HG02588 (cell line): ENCODE measurements at regions not wholly inside any gene's neighbourhood (a gene's known extent, or its start where the extent isn't known, plus 50 kb on each side); places are given as distances from the start of the nearest gene placed in this dataset.

Experiments used
- ATAC-seq: cut with Tn5 transposase; IDR thresholded peaks from one replicate; pipeline ENCODE4 v1.9.1; 2021; ENCODE audit warnings: mild to moderate bottlenecking, moderate library complexity; ENCODE audit not compliant: unreplicated experiment

GRCh38 chr4:31051565-31051964 is 331.4 kb downstream of the PCDH7 start:
- no peak for ATAC-seq

DNA sequence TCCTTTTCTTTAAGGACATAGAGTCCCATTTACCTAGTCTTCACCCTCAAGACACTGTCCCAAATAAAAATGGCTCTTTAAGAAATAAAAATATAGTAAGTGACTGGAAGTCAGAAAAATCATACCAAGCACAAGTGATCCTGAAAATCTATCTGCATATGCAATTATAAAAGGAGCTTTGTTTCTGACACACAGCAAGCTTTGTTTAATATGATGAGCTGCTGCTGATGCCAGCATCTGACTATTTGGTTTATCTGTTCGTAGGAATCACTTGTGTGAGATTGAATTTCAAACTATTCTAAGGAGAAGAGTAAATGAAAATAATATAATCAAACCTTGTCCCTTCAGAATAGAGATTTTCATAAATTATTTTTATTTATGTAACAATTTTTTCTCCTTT is 332.4 kb downstream of the PCDH7 start:
- ATAC-seq, result no peak

DNA sequence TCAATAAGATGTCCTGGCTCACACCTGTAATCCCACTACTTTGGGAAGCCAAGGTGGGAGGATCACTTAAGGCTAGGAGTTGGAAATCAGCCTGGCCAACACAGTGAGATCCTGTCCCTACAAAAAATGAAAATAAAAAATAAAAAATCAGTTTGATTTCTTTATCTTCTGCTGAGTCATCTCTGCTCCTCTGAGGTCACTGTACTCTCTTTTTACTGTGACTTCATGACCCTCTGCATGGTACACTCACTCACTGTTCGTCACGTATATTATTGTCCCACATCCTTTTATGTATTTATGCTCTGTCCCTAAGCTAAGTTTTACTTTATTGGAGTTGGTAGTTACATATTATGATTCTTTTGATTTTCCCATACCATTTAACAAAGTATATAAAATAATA is 333.3 kb downstream of the PCDH7 start:
- no peak for ATAC-seq

DNA sequence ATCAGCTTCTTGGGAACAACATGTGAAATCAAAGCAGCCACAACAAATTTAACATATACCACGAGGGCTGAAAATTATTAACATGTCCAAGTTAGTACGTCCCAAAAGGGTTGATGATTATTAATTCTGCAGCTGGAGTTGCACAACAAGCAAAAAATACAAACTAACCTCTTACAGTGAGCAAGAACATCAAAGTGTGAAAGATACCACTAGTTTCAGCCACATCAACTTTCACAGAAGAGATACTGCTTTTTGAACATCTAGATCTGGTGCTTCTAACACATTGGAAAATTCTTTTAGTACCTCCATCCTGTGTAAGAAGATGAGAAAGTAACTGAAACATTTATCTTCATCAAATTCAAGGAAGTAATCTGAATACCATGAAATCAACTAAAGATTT is 334.1 kb downstream of the PCDH7 start:
- no peak for ATAC-seq

DNA sequence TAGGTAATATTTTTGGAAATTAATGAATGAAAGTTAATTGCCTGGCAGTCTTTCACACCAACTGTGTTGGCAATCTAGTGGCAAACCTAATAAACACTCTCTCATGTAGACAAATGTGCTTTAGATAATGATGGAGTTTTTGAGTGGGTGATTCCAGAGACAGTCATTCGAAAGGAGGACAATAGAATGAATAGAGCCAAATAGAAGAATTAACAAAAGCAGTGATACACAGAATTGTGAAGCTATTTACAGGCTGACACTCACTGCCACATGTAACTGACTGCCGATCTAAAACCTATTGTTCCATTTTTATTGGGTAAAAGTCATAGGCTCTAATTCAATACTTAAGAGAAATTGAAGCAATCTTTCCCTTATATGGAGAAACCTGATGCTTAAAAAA is 338.5 kb downstream of the PCDH7 start:
- ATAC-seq, result no peak

DNA sequence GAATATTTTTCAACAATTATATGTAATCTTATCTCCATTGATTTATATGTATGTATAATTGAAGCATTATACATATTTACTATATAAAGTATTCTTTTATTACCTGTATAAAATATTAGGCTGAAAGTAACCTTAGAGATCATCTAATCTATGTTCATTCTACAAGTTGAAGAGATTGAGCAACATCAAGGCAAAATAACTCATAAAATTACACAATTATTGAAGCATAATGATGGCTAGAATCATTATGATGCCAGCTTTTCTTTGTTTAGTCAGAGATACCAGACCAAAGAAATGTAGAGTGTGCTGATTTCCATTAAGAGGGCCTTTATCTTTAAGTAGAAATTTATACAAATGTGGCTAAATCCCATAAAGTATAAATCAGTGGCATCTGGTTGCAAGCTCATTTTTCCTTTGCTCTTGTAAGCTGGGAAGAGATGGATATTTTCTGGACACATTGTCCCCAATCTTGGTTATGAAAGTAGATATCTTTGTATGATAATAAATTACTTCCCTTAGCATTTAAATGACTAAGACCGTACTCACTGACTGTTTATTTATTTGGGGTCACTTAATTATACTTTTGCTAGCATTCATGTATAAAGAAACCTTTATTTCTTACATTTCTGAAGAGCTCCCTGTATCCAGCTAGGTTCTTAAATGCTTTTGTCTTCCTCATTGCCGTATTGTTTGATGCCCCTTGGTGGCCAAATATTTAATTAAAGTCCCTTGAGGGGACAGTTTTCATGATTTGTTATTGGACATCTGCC is 339.8 kb downstream of the PCDH7 start:
- ATAC-seq, result no peak

DNA sequence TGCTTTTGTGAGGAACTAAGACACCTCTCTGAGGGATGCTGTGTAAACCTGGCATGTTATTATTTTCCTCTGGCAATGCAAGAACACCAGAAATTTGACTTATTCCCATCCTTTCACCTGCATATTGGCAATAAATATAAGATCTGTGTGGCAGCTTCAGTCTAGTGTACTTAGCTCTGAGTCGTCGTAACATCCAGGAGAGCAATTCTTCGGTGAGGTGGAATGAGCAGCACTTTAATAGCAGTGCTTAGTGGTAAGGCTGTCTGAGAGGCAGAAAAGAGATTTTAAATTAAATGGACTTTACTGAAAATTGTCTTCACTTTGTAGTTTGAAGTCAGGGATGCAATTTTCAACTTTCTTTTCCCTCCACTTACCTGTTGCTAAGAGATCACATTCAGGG is 344.9 kb downstream of the PCDH7 start:
- no peak for ATAC-seq

GRCh38 chr4:31068257-31069075 is 348.3 kb downstream of the PCDH7 start:
- no peak for ATAC-seq

GRCh38 chr4:31069151-31069550 is 349.0 kb downstream of the PCDH7 start:
- no peak for ATAC-seq

DNA sequence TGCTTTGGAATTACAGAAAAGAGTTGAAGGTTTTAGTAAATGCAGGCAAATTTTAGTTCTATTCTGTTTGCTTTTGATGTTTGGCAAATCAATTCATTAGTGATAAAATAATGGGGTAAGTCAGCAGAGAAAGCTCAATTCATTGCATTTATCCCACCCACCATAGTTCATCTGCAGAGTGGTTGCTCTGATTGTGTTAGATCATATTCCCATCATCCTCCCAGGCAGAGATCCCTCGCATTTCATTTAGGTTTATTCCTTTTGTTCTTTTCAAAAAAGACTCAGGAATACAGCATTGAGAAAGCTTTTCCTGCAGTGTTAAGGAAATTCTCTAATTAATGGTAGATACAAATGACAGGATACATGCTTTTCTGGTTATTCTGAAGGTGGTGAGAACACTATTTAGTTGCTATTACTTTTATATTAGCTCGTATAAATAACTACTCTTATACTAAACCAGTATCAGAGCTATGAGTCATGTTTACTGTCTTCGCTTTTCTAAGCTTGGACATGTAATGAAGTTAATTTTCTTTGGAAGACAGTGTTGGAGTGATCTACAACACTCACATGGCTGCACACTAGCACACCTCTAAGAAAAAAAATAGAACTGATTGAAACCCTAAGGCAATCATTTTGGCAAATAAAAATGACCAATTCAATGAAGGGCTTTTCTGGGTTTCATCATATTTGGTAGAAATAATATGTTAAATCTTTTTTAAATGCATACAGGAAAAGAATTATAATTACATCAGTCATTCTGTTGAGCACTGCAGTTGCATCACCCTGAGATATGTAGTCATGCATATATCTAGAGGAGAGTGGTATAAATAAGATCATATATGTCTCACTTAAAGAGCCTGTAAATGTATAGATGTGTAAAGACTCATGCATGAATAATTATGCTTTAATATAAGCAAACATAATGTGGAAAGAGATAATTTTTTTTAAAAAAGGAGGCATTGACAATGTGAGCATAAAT is 351.6 kb downstream of the PCDH7 start:
- ATAC-seq, result no peak

GRCh38 chr4:31075969-31076368 is 355.8 kb downstream of the PCDH7 start:
- no peak for ATAC-seq

GRCh38 chr4:31078661-31079060 is 358.5 kb downstream of the PCDH7 start:
- ATAC-seq, result no peak

DNA sequence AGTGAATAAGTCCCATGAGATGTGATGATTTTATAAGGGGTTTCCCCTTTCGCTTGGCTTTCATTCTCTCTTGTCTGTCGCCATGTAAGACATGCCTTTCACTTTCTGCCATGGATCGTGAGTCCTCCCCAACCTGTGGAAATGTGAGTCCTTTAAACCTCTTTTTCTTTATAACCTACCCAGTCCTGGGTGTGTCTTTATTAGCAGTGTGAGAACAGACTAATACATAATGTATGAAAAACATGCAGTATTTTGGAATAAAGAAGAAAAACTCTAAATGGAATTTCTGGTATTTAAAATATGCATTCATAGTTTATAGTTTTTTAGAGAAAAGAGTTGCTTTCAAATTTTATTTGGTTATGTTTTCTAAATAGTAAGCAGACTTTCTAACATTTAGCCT is 360.7 kb downstream of the PCDH7 start:
- ATAC-seq, result no peak

DNA sequence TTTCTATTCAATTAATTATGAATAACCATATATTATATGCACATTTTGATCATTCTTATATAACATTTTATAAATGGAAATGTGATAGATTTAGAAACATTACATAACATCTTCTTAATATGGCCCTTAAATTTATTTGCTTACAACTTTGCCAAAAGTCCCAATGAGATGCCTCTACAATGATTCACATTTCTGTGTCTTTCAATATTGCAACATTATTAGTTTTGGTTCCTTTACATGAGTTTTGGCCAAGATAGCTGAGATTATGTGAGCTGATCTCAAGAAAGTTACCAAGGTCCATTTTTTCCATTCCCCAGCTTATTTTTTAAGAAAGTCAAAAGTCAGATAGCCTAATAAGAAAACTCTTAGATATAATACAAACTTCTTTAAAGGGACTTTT is 361.2 kb downstream of the PCDH7 start:
- ATAC-seq, result no peak

DNA sequence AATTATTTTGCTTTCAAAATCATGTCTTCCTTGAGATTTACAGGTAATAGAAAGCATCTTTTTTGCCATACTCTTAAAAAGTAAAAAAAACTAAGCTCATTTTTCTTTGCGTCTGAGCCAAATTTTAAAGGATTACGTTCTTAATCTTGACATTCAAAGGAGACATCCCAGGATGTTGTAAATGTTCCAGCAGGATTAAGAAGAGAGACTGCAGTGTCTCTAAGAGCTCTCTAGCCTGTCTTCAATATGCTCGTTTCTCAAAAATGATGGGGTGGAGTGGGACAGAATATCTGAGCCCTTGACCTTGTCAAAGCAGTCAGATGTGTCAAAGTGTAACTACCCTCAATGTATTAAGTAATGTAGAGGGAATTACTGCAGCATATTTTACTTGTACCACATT is 363.3 kb downstream of the PCDH7 start:
- ATAC-seq, result no peak

GRCh38 chr4:31084806-31085416 is 364.7 kb downstream of the PCDH7 start:
- ATAC-seq, result no peak

GRCh38 chr4:31085689-31086088 is 365.5 kb downstream of the PCDH7 start:
- ATAC-seq, result no peak

DNA sequence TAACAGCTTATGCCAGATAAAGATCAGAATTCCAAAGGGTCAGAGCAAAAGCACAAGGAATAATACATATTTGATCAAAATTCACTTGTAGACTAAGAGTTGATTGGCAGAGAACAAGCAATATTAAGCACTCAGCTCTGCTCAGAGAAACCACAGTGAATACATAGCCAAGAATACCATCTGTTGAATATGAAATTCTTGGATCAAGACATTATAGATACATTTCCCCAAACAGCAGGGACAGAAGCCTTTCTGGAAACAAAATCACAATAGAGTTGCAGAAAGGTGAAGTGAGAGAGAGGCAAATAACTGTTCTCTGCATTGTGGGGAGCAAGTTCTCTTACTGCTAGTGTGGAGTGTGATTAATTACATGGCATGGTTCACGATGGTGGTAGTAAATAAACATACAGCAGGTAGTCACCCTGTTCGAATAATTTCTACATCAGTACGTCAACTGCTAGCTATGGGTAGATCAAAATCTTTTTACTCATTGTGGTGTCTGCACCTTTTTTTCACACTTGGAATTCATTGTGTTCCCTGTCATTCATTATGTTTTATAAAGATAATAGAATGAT is 366.7 kb downstream of the PCDH7 start:
- no peak for ATAC-seq

DNA sequence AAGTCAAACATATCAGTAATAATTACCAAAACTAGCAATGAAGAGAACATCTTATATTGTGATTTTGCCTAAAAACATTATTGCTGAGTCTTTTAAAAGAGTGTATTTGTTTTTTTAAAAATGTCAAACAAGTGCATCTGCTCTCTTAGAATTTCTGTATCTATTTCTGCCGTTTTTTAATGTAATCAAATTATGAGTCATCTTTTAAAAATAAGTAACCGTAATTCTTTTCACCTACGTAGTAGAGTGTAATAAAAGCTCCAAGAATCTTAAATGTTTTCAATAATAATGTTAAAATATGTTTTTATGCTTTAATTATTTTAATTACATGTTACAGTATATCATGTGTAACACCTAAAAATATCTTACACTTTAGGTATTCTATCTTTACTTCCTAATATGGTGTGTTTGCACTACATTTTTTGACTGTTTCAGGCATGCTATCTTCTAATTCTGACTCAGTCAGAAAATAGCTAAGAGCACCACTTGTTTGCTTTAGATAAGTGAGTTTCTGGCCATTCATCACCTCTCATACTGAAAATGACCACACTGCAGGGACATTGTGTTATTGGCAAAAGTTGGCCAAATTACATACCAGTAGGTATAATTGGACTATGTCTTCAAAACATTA is 368.5 kb downstream of the PCDH7 start:
- ATAC-seq, result no peak

DNA sequence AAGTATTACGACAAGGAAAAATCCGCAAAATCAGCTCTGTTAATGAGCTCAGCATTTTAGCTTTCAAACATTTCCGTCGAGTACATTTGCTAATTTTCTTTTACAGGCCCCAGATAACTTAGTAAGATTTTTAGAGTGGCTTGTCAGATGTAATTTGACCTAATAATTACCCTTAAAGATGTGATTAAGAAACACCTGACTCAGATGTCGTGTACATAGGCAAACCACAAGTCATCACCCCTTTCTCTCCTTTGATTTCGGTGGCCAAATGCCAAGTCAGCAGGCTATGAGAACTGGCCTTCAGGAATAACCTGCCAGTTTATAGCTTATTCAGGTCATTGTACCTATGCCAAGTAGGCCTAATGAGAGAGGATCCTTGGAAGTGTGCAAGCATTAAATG is 369.6 kb downstream of the PCDH7 start:
- ATAC-seq, result no peak
